HEK293 (cell line): ENCODE measurements at regions not wholly inside any gene's neighbourhood (a gene's known extent, or its start where the extent isn't known, plus 50 kb on each side); places are given as distances from the start of the nearest gene placed in this dataset.

Experiments used
- CTCF ChIP-seq: fragments of 450-650 bp; formaldehyde crosslinking; IDR thresholded peaks from 2 replicates; pipeline ENCODE4 v1.5.1; 2016; ENCODE audit warnings: missing biosample characterization, missing genetic modification characterization
- INSM2 ChIP-seq: fragments of 450-650 bp; formaldehyde crosslinking; IDR thresholded peaks from 2 replicates; pipeline ENCODE4 v1.5.1; 2016; ENCODE audit warnings: missing biosample characterization, missing genetic modification characterization
- KLF10 ChIP-seq: fragments of 450-650 bp; IDR thresholded peaks from 2 replicates; pipeline ENCODE4 v1.5.1; 2018; ENCODE audit warnings: missing biosample characterization, mild to moderate bottlenecking, missing genetic modification characterization
- PBX3 ChIP-seq: sonication (generic); formaldehyde crosslinking; IDR thresholded peaks from 2 replicates; pipeline ENCODE4 v1.8.1; 2022; ENCODE audit warnings: mild to moderate bottlenecking, moderate library complexity, missing genetic modification reagents
- ZNF24 ChIP-seq: fragments of 450-650 bp; formaldehyde crosslinking; IDR thresholded peaks from 2 replicates; pipeline ENCODE4 v1.5.1; 2016; ENCODE audit warnings: missing biosample characterization, missing genetic modification characterization
- ZNF350 ChIP-seq: fragments of 450-650 bp; formaldehyde crosslinking; IDR thresholded peaks from 2 replicates; pipeline ENCODE4 v1.5.0; 2017; ENCODE audit warnings: missing biosample characterization, mild to moderate bottlenecking, missing genetic modification characterization
- ZNF561 ChIP-seq: fragments of 450-650 bp; IDR thresholded peaks from 2 replicates; pipeline ENCODE4 v1.5.1; 2018; ENCODE audit warnings: missing biosample characterization, missing genetic modification characterization, borderline replicate concordance
- ZNF626 ChIP-seq: fragments of 450-650 bp; sonication (Bioruptor Pico); formaldehyde crosslinking; IDR thresholded peaks from 2 replicates; pipeline ENCODE4 v1.5.1; 2018; ENCODE audit warnings: missing biosample characterization, missing genetic modification characterization, inconsistent platforms

GRCh38 chr7:114295522-114295921, 119.1 kb upstream of the FOXP2 start:
- TF ChIP-seq PBX3 (CRISPR knock-in tag) = no peak
- TF ChIP-seq CTCF (tag by site-specific recombination) = no peak
- no peak for TF ChIP-seq KLF10 (tag by site-specific recombination)
- no peak for TF ChIP-seq ZNF350 (tag by site-specific recombination)
- no peak for TF ChIP-seq INSM2 (tag by site-specific recombination)
- no peak for TF ChIP-seq ZNF561
- no peak for TF ChIP-seq ZNF24
- TF ChIP-seq ZNF626 = no peak
